ENCODE measurements at regions not wholly inside any gene's neighbourhood (a gene's known extent, or its start where the extent isn't known, plus 50 kb on each side); places are given as distances from the start of the nearest gene placed in this dataset.

DNA sequence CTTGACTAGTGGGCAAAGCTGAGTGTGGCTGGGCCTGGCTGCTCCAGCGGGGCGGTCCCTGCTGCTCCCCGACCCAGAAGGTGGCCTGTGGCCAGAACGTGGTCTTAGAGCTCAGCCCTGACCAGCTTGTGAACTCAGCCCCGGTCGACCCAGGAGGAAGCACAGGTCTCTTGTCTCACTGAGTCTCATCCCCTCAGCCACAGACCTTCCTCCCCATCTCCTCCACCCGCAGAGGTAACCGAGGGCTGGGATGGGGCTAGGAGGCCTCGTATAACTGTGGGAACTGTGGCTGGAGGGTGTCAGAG, 546.2 kb upstream of the B3GAT1 start (continued):
- TF ChIP-seq, protein P1, sequence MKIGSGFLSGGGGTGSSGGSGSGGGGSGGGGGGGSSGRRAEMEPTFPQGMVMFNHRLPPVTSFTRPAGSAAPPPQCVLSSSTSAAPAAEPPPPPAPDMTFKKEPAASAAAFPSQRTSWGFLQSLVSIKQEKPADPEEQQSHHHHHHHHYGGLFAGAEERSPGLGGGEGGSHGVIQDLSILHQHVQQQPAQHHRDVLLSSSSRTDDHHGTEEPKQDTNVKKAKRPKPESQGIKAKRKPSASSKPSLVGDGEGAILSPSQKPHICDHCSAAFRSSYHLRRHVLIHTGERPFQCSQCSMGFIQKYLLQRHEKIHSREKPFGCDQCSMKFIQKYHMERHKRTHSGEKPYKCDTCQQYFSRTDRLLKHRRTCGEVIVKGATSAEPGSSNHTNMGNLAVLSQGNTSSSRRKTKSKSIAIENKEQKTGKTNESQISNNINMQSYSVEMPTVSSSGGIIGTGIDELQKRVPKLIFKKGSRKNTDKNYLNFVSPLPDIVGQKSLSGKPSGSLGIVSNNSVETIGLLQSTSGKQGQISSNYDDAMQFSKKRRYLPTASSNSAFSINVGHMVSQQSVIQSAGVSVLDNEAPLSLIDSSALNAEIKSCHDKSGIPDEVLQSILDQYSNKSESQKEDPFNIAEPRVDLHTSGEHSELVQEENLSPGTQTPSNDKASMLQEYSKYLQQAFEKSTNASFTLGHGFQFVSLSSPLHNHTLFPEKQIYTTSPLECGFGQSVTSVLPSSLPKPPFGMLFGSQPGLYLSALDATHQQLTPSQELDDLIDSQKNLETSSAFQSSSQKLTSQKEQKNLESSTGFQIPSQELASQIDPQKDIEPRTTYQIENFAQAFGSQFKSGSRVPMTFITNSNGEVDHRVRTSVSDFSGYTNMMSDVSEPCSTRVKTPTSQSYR (CRISPR knock-in tag; IDR thresholded peaks at IDR 0.05): no peak
- TF ChIP-seq, protein P2, sequence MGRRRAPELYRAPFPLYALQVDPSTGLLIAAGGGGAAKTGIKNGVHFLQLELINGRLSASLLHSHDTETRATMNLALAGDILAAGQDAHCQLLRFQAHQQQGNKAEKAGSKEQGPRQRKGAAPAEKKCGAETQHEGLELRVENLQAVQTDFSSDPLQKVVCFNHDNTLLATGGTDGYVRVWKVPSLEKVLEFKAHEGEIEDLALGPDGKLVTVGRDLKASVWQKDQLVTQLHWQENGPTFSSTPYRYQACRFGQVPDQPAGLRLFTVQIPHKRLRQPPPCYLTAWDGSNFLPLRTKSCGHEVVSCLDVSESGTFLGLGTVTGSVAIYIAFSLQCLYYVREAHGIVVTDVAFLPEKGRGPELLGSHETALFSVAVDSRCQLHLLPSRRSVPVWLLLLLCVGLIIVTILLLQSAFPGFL (CRISPR knock-in tag; IDR thresholded peaks at IDR 0.05; ENCODE audit: borderline replicate concordance): no peak

DNA sequence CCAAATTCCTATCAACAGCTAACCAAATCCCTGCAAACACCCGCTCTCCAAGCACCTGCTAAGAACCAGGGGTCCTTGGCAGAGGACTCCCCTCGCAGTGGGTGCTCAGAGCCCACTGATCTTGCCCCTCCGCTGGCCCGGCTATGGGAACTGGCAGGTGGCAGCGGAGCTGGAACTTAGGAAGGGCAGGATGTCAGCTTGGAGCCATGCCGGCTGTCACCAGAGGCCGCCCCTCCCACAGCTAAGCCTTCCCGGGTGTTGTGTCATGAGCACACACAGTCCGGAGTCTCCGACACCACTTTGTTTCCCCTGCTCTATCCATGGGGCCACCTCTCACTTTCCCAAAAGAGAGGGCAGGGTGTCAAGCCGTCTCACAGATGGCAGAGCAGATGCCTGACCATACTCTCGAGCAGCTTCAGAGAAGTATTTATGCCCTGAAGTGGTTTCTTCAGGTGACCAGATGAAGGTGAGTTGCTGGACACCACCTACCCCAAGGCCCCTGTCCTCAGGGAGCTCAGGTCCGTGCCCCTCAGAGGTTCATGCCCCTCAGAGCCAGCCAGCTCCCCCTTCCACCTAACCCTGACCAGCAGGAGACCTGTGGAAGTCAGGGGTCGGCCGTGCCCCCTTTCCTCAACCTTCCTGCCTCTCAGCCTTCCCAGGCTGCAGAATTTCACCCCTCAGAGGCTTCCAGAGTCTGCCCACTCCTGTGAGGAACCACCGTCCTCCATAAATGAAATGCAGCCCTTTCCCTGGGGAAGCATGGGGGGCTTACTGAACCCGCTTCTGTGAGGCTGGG, 545.7 kb upstream of the B3GAT1 start:
- Mint-ChIP-seq H3K9me3 (peaks cover 12% of the 10 kb centered on the region), H3K27ac (no peak overlapping the region), H3K27me3 (ENCODE audit: low read depth) (no peaks in the 10 kb centered on the region; the same call in 1 of the 2 replicates), H3K4me3 (no peak overlapping the region), H3K36me3 (peaks cover 3% of the 10 kb centered on the region; the same call in 1 of the 2 replicates), H3K4me1 (no peaks in the 10 kb centered on the region)
- ChIA-PET POLR2A (no interaction called here), CTCF (interaction anchor here (1.2 kb wide), 1 partner anchor 89 kb away, joined by 7 read pairs; no protein-coding TSS in a partner anchor)
- TF ChIP-seq, protein P3, sequence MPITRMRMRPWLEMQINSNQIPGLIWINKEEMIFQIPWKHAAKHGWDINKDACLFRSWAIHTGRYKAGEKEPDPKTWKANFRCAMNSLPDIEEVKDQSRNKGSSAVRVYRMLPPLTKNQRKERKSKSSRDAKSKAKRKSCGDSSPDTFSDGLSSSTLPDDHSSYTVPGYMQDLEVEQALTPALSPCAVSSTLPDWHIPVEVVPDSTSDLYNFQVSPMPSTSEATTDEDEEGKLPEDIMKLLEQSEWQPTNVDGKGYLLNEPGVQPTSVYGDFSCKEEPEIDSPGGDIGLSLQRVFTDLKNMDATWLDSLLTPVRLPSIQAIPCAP (CRISPR knock-in tag; IDR thresholded peaks at IDR 0.05): no peak
- no peak for TF ChIP-seq ZNF263 (CRISPR knock-in tag; IDR thresholded peaks at IDR 0.05; ENCODE audit: low read depth)
- TF ChIP-seq FOXJ3 (CRISPR knock-in tag; IDR thresholded peaks at IDR 0.05; ENCODE audit: borderline replicate concordance): no peak
- TF ChIP-seq TEAD1 (CRISPR knock-in tag; IDR thresholded peaks at IDR 0.05): no peak
- TF ChIP-seq, protein P4, sequence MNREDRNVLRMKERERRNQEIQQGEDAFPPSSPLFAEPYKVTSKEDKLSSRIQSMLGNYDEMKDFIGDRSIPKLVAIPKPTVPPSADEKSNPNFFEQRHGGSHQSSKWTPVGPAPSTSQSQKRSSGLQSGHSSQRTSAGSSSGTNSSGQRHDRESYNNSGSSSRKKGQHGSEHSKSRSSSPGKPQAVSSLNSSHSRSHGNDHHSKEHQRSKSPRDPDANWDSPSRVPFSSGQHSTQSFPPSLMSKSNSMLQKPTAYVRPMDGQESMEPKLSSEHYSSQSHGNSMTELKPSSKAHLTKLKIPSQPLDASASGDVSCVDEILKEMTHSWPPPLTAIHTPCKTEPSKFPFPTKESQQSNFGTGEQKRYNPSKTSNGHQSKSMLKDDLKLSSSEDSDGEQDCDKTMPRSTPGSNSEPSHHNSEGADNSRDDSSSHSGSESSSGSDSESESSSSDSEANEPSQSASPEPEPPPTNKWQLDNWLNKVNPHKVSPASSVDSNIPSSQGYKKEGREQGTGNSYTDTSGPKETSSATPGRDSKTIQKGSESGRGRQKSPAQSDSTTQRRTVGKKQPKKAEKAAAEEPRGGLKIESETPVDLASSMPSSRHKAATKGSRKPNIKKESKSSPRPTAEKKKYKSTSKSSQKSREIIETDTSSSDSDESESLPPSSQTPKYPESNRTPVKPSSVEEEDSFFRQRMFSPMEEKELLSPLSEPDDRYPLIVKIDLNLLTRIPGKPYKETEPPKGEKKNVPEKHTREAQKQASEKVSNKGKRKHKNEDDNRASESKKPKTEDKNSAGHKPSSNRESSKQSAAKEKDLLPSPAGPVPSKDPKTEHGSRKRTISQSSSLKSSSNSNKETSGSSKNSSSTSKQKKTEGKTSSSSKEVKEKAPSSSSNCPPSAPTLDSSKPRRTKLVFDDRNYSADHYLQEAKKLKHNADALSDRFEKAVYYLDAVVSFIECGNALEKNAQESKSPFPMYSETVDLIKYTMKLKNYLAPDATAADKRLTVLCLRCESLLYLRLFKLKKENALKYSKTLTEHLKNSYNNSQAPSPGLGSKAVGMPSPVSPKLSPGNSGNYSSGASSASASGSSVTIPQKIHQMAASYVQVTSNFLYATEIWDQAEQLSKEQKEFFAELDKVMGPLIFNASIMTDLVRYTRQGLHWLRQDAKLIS (CRISPR knock-in tag; IDR thresholded peaks at IDR 0.05; ENCODE audit: borderline replicate concordance): no peak
- TF ChIP-seq KAT7 (CRISPR knock-in tag; IDR thresholded peaks at IDR 0.05; ENCODE audit: borderline replicate concordance): no peak
- no peak for TF ChIP-seq ETV6 (CRISPR knock-in tag; IDR thresholded peaks at IDR 0.05)
- no peak for TF ChIP-seq NR1H2 (CRISPR knock-in tag; IDR thresholded peaks at IDR 0.05)
- TF ChIP-seq, protein P5, sequence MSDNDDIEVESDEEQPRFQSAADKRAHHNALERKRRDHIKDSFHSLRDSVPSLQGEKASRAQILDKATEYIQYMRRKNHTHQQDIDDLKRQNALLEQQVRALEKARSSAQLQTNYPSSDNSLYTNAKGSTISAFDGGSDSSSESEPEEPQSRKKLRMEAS (CRISPR knock-in tag; IDR thresholded peaks at IDR 0.05): no peak
- no peak for TF ChIP-seq NFYB (CRISPR knock-in tag; conservative IDR thresholded peaks at IDR 0.05; ENCODE audit: low read depth)
- TF ChIP-seq ELF4 (CRISPR knock-in tag; IDR thresholded peaks at IDR 0.05; ENCODE audit: low read depth): no peak
- no peak for TF ChIP-seq OVOL2 (CRISPR knock-in tag; IDR thresholded peaks at IDR 0.05; ENCODE audit: borderline replicate concordance)
- TF ChIP-seq, protein P6, sequence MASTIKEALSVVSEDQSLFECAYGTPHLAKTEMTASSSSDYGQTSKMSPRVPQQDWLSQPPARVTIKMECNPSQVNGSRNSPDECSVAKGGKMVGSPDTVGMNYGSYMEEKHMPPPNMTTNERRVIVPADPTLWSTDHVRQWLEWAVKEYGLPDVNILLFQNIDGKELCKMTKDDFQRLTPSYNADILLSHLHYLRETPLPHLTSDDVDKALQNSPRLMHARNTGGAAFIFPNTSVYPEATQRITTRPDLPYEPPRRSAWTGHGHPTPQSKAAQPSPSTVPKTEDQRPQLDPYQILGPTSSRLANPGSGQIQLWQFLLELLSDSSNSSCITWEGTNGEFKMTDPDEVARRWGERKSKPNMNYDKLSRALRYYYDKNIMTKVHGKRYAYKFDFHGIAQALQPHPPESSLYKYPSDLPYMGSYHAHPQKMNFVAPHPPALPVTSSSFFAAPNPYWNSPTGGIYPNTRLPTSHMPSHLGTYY (CRISPR knock-in tag; IDR thresholded peaks at IDR 0.05): no peak
- TF ChIP-seq, protein P7, sequence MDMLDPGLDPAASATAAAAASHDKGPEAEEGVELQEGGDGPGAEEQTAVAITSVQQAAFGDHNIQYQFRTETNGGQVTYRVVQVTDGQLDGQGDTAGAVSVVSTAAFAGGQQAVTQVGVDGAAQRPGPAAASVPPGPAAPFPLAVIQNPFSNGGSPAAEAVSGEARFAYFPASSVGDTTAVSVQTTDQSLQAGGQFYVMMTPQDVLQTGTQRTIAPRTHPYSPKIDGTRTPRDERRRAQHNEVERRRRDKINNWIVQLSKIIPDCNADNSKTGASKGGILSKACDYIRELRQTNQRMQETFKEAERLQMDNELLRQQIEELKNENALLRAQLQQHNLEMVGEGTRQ (CRISPR knock-in tag; IDR thresholded peaks at IDR 0.05): no peak
- no peak for ATAC-seq
- DNase-seq (ENCODE audit: low spot score): no peak

Data from WTC11 (cell line).